Thymus (tissue), 11 donors: ENCODE measurements at regions not wholly inside any gene's neighbourhood (a gene's known extent, or its start where the extent isn't known, plus 50 kb on each side); places are given as distances from the start of the nearest gene placed in this dataset.

Source experiments
- DNase-seq, 9 donors: peaks; one replicate each; pipeline ENCODE4 v3.0.0-alpha.2; 2013; ENCODE audit warnings: low spot score in 9 of 9, low read depth in 6 of 9, missing footprints in 1 of 9
- H3K27ac ChIP-seq, 2 donors: one replicate each; pipeline ENCODE4 v1.5.1; 2013; ENCODE audit warnings: control low read depth in 1 of 2, low read depth in 1 of 2, low read length in 1 of 2, mild to moderate bottlenecking in 1 of 2, moderate library complexity in 1 of 2
- H3K27me3 ChIP-seq, 2 donors: one replicate each; pipeline ENCODE4 v1.5.1; 2013; ENCODE audit warnings: low read length in 1 of 2; ENCODE audit not compliant: control insufficient read depth in 2 of 2, insufficient read depth in 1 of 2
- H3K36me3 ChIP-seq, 2 donors: one replicate each; pipeline ENCODE4 v1.5.1; 2013; ENCODE audit warnings: low read length in 1 of 2, mild to moderate bottlenecking in 1 of 2, moderate library complexity in 1 of 2; ENCODE audit not compliant: control insufficient read depth in 2 of 2, insufficient read depth in 2 of 2
- H3K4me1 ChIP-seq, 2 donors: one replicate each; pipeline ENCODE4 v1.5.1; 2013; ENCODE audit warnings: low read length in 2 of 2; ENCODE audit not compliant: control insufficient read depth in 2 of 2, insufficient read depth in 2 of 2
- H3K4me3 ChIP-seq, 2 donors: one replicate each; pipeline ENCODE4 v1.5.1; 2013; ENCODE audit warnings: low read length in 2 of 2, control low read depth in 1 of 2, mild to moderate bottlenecking in 1 of 2
- H3K9me3 ChIP-seq, 2 donors: one replicate each; pipeline ENCODE4 v1.5.1; 2013; ENCODE audit warnings: low read length in 1 of 2, mild to moderate bottlenecking in 1 of 2; ENCODE audit not compliant: control insufficient read depth in 2 of 2, insufficient read depth in 1 of 2
- WGBS: extraction: QIAGEN DNeasy Blood & Tissue Kit; methylation state at CpG from one replicate; pipeline ENCODE4 v1.1.7; 2013; 5-methylcytosine and 5-hydroxymethylcytosine counted together
- donor health status: healthy.

GRCh38 chr4:71958978-71959377 is 72.8 kb upstream of the NPFFR2 start:
- WGBS, result 23% methylated on average over 2 of the region's 2 CpGs
- H3K9me3 ChIP-seq, result no peaks in the 10 kb centered on the region
- H3K36me3 ChIP-seq, result no peaks in the 10 kb centered on the region
- DNase-seq, result no peak
- H3K4me1 ChIP-seq, result no peaks in the 10 kb centered on the region
- H3K4me3 ChIP-seq, result no peak overlapping the region
- H3K27me3 ChIP-seq, result no peaks in the 10 kb centered on the region
- H3K27ac ChIP-seq, result no peak overlapping the region

- WGBS, result 94% methylated on average over 4 of the region's 4 CpGs
Measured at GRCh38 chr4:71962622-71963264, 69.1 kb upstream of the NPFFR2 start.

DNA sequence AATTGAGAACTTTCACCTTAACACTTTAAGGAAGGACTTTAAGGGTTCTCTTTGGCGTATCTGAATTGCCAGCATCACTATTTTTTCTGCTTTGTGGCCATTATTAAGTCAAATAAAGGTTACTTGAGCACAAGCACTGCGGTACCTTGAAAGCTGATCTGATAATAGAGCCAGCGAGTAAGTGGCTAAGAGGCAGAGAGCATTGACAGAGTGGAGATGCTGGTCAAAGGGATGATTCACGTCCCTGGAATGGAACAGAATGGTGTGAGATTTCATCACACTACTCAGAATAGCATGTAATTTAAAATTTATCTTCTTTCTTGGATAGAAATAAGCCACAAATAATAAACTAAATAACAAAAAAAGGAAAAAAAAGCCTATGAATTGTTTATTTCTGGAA is 57.1 kb upstream of the NPFFR2 start:
- H3K4me1 ChIP-seq, result no peaks in the 10 kb centered on the region
- H3K27me3 ChIP-seq, result no peaks in the 10 kb centered on the region
- H3K4me3 ChIP-seq, result no peak overlapping the region
- no peak for DNase-seq
- no peaks in the 10 kb centered on the region for H3K36me3 ChIP-seq
- 90% methylated on average over 4 of the region's 4 CpGs for WGBS
- no peaks in the 10 kb centered on the region for H3K9me3 ChIP-seq
- H3K27ac ChIP-seq, result no peak overlapping the region

More at GRCh38 chr4:71962622-71963264, 69.1 kb upstream of the NPFFR2 start:
- no peak for DNase-seq
- Histone ChIP-seq H3K36me3 (no peaks in the 10 kb centered on the region), H3K27me3 (no peaks in the 10 kb centered on the region), H3K4me3 (no peak overlapping the region), H3K9me3 (no peaks in the 10 kb centered on the region), H3K27ac (no peak overlapping the region), H3K4me1 (no peaks in the 10 kb centered on the region)

DNA sequence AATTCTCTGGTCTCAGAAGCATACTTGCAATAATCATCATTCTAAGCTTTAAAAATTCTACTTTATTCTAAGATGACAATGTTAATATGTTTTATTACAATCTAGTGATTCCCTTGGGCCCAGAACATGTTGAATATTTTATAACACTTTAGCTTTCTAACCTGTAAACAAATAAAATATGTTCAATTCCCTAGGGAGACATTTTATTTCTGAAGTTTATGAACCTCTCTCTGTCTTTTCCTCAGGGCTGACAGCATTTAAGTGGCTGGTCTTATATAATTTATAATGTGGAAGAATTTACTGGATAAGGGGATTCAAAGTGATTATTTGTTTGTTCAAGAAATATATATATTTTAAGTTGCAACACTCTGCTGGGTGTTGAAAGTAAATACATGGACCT is 55.3 kb upstream of the NPFFR2 start:
- H3K27ac ChIP-seq, result no peak overlapping the region

GRCh38 chr4:71978210-71978835 is 53.5 kb upstream of the NPFFR2 start:
- Histone ChIP-seq H3K9me3 (no peaks in the 10 kb centered on the region), H3K27me3 (no peaks in the 10 kb centered on the region), H3K4me3 (no peak overlapping the region), H3K4me1 (no peaks in the 10 kb centered on the region), H3K27ac (no peak overlapping the region), H3K36me3 (no peaks in the 10 kb centered on the region)
- DNase-seq, result no peak
- 95% methylated on average over 1 of the region's 1 CpG for WGBS

More for the DNA sequence above, 55.3 kb upstream of the NPFFR2 start:
- Histone ChIP-seq H3K27me3 (no peaks in the 10 kb centered on the region), H3K4me3 (no peak overlapping the region), H3K9me3 (no peaks in the 10 kb centered on the region), H3K4me1 (no peaks in the 10 kb centered on the region), H3K36me3 (no peaks in the 10 kb centered on the region)
- DNase-seq, result no peak

- Histone ChIP-seq H3K9me3 (no peaks in the 10 kb centered on the region), H3K27ac (no peak overlapping the region), H3K4me1 (no peaks in the 10 kb centered on the region), H3K27me3 (no peaks in the 10 kb centered on the region), H3K36me3 (no peaks in the 10 kb centered on the region), H3K4me3 (no peak overlapping the region)
- DNase-seq, result no peak
- WGBS, result 89% methylated on average over 2 of the region's 2 CpGs
Measured at GRCh38 chr4:71980976-71981375, 50.8 kb upstream of the NPFFR2 start.
